ENCODE measurements at regions not wholly inside any gene's neighbourhood (a gene's known extent, or its start where the extent isn't known, plus 50 kb on each side); places are given as distances from the start of the nearest gene placed in this dataset.
A peak's percentile ranks its signal among the peaks of the same experiment; 100 is the strongest.

DNA sequence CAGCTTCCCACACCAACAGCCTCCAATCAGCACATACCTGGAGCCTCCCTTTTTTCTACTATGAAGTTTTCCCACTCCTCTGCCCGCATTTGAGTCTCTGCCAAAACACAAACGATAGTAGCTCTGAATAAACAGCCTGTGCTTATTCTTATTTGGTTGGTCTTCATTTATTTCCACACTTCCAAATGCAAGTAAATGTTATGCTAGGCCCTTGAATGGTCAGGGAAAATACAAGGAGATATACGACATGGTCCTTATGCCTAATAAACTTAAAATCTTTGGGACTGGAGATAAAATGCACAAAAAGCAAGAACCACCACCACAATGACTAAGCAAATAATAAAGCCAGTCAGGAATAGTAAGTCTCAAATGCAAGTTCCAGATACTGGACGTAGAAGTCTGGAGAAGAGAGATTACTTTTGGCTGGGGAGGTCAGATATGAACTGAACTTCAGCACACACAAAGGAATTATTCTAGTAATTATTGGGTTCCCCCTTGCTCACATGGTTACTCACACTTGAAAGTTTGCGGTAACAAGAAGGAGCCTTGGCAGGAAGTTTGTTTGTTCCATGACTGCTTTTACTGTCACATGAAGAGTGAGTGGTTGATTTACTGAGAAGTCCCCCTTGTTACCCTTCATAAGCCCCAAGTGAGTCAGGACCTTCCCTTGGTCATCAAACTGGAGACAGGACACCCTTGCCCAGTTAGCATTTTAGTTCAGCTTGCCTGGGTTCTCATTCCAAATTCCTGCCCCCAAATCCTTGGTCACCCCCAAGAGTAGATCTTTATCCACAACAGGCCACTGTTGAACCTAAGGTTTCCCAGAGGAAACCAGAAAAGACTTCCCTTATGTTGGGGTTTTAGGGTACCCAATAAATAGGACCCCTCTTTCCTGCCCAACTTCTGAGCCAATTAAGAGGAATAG is 511.2 kb upstream of the JARID2 start (continued):
- TF ChIP-seq PAX8 (IDR thresholded peaks at IDR 0.05): no peak
- peak; percentile 69 for TF ChIP-seq RELA (IDR thresholded peaks at IDR 0.05; ENCODE audit: borderline replicate concordance, partially characterized antibody)
- TF ChIP-seq YY1 (IDR thresholded peaks at IDR 0.05; ENCODE audit: low read depth, low read length): 0 out of 2 replicates have a peak, but pooled peaks have one; percentile 30
- TF ChIP-seq, protein P1, sequence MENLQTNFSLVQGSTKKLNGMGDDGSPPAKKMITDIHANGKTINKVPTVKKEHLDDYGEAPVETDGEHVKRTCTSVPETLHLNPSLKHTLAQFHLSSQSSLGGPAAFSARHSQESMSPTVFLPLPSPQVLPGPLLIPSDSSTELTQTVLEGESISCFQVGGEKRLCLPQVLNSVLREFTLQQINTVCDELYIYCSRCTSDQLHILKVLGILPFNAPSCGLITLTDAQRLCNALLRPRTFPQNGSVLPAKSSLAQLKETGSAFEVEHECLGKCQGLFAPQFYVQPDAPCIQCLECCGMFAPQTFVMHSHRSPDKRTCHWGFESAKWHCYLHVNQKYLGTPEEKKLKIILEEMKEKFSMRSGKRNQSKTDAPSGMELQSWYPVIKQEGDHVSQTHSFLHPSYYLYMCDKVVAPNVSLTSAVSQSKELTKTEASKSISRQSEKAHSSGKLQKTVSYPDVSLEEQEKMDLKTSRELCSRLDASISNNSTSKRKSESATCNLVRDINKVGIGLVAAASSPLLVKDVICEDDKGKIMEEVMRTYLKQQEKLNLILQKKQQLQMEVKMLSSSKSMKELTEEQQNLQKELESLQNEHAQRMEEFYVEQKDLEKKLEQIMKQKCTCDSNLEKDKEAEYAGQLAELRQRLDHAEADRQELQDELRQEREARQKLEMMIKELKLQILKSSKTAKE (IDR thresholded peaks at IDR 0.05; ENCODE audit: low read depth, poor library complexity, severe bottlenecking): peak; percentile 90
- TF ChIP-seq SUZ12 (IDR thresholded peaks at IDR 0.05; ENCODE audit: unreplicated experiment): no peak
- peak in 1 of 2 experiments; percentile 82; a peak in 2 of 4 replicates for TF ChIP-seq ETV6 (conservative IDR thresholded peaks at IDR 0.05 in 1 of 2, IDR thresholded peaks at IDR 0.05 in 1 of 2; ENCODE audit: borderline replicate concordance in 1 of 2, low read depth in 1 of 2)
- peak; percentile 82; the same call in 1 of the 2 replicates for TF ChIP-seq MTA3 (IDR thresholded peaks at IDR 0.05; ENCODE audit: borderline replicate concordance, low read length)
- no peak for TF ChIP-seq STAT1 (conservative IDR thresholded peaks at IDR 0.05)
- TF ChIP-seq POLR2AphosphoS5 (IDR thresholded peaks at IDR 0.05; ENCODE audit: low read length): 0 out of 2 replicates have a peak, but pooled peaks have one; percentile 20
- peak; percentile 67; the same call in 1 of the 3 replicates for TF ChIP-seq POU2F2 (IDR thresholded peaks at IDR 0.05; ENCODE audit: borderline replicate concordance, low read depth, low read length)
- no peak for TF ChIP-seq NFYB (IDR thresholded peaks at IDR 0.05; ENCODE audit: insufficient read depth, low read depth, low read length)
- TF ChIP-seq MXI1 (IDR thresholded peaks at IDR 0.05; ENCODE audit: low read depth, low read length): peak; percentile 43
- TF ChIP-seq, protein P2, sequence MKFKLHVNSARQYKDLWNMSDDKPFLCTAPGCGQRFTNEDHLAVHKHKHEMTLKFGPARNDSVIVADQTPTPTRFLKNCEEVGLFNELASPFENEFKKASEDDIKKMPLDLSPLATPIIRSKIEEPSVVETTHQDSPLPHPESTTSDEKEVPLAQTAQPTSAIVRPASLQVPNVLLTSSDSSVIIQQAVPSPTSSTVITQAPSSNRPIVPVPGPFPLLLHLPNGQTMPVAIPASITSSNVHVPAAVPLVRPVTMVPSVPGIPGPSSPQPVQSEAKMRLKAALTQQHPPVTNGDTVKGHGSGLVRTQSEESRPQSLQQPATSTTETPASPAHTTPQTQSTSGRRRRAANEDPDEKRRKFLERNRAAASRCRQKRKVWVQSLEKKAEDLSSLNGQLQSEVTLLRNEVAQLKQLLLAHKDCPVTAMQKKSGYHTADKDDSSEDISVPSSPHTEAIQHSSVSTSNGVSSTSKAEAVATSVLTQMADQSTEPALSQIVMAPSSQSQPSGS (IDR thresholded peaks at IDR 0.05; ENCODE audit: low read length): peak; percentile 83
- TF ChIP-seq SMAD1 (IDR thresholded peaks at IDR 0.05; ENCODE audit: low read depth, partially characterized antibody): peak; percentile 65
- peak; percentile 32; the same call in 1 of the 2 replicates for TF ChIP-seq BACH1 (IDR thresholded peaks at IDR 0.05; ENCODE audit: borderline replicate concordance)
- peak; percentile 72; the same call in 1 of the 2 replicates for TF ChIP-seq NR2F1 (conservative IDR thresholded peaks at IDR 0.05)
- TF ChIP-seq MEF2A (IDR thresholded peaks at IDR 0.05; ENCODE audit: insufficient read depth, low read depth, low read length): peak; percentile 70
- TF ChIP-seq, protein P3, sequence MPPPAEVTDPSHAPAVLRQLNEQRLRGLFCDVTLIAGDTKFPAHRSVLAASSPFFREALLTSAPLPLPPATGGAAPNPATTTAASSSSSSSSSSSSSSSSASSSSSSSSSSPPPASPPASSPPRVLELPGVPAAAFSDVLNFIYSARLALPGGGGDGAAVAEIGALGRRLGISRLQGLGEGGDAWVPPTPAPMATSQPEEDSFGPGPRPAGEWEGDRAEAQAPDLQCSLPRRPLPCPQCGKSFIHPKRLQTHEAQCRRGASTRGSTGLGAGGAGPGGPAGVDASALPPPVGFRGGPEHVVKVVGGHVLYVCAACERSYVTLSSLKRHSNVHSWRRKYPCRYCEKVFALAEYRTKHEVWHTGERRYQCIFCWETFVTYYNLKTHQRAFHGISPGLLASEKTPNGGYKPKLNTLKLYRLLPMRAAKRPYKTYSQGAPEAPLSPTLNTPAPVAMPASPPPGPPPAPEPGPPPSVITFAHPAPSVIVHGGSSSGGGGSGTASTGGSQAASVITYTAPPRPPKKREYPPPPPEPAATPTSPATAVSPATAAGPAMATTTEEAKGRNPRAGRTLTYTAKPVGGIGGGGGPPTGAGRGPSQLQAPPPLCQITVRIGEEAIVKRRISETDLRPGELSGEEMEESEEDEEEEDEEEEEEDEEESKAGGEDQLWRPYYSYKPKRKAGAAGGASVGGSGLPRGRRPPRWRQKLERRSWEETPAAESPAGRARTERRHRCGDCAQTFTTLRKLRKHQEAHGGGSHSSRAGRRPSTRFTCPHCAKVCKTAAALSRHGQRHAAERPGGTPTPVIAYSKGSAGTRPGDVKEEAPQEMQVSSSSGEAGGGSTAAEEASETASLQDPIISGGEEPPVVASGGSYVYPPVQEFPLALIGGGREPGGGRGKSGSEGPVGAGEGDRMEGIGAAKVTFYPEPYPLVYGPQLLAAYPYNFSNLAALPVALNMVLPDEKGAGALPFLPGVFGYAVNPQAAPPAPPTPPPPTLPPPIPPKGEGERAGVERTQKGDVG (CRISPR knock-in tag; IDR thresholded peaks at IDR 0.05): no peak
- TF ChIP-seq IKZF1 (conservative IDR thresholded peaks at IDR 0.05): peak; percentile 93
- TF ChIP-seq, protein P4, sequence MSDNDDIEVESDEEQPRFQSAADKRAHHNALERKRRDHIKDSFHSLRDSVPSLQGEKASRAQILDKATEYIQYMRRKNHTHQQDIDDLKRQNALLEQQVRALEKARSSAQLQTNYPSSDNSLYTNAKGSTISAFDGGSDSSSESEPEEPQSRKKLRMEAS (IDR thresholded peaks at IDR 0.05; ENCODE audit: low read depth, low read length): no peak; the same call in 1 of the 2 replicates
- TF ChIP-seq ATF7 (IDR thresholded peaks at IDR 0.05; ENCODE audit: low read depth): peak; percentile 82
- TF ChIP-seq CREB1 (IDR thresholded peaks at IDR 0.05; ENCODE audit: low read depth): peak; percentile 51; the same call in 1 of the 2 replicates

All from GM12878 (cell line).